ENCODE measurements at regions not wholly inside any gene's neighbourhood (a gene's known extent, or its start where the extent isn't known, plus 50 kb on each side); places are given as distances from the start of the nearest gene placed in this dataset.
A peak's percentile ranks its signal among the peaks of the same experiment; 100 is the strongest.

DNA sequence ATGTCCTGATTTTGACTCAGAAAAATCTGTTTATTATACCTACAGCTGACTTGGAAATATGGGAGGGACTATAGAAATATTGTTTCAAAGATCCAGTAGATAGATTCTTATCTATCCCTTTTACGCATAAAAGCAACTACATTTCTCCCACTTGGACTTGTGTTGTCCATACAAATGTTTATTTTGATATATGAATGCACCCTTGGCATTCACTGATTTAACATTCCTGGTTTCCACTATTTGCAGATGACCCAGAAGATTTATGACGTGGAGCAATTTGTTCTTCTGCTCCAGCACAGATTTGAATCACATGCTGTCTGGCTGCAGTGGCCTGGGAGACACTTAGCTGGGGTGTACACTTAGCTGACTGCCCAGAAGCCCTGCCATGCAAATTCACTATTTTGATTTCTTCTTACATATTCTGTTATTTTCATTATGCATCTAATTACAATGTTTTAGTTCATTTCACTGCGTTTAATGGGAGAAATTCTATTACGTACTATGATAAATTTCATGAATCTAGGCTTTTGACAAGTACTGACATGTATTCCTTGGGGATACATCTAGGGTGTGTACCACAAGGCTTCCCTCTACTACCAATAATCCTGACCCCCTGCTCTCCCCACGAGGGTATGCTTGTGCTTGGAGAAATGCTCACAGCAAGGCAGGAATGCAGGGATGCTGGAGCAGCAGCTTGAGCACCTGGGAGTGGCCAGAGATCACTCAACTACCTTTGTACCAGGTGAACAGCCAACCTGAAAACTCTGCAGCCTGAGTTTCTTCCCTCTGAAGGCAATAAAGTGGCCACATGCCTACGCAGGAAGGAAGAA lies 223.6 kb upstream of the TBL1XR1 start:
- FAIRE-seq: no peak

DNA sequence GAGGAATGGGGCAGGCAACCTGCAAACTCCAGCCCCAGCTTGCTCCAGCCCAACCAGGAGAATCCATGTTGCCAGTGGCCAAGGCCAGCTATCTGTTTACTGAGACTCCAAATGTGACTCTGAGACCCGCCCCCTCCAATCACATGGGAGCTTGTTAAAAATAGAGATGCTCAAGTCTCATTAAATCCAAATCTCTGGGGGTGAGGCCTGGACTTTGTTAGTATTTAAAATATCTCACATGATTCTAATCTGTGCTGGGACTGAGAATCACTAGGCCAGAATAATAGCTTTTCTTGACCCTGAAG lies 224.2 kb upstream of the TBL1XR1 start:
- DNase-seq (ENCODE audit: insufficient read length, low spot score) (no peak), FAIRE-seq (no peak)

More for the DNA sequence above, 223.6 kb upstream of the TBL1XR1 start:
- DNase-seq (ENCODE audit: insufficient read length, low spot score): no peak
- TF ChIP-seq TAF1 (IDR thresholded peaks at IDR 0.05; ENCODE audit: low read depth, low read length) (no peak), POU2F2 (IDR thresholded peaks at IDR 0.05; ENCODE audit: low read depth, low read length) (no peak), POLR2AphosphoS5 (IDR thresholded peaks at IDR 0.05; ENCODE audit: low read depth, low read length) (no peak), SPI1 (IDR thresholded peaks at IDR 0.05; ENCODE audit: low read depth, low read length) (no peak), PAX5 (IDR thresholded peaks at IDR 0.05; ENCODE audit: insufficient read depth, low read length, severe bottlenecking) (no peak), POLR2A (IDR thresholded peaks at IDR 0.05; ENCODE audit: low read depth, low read length) (no peak)

DNA sequence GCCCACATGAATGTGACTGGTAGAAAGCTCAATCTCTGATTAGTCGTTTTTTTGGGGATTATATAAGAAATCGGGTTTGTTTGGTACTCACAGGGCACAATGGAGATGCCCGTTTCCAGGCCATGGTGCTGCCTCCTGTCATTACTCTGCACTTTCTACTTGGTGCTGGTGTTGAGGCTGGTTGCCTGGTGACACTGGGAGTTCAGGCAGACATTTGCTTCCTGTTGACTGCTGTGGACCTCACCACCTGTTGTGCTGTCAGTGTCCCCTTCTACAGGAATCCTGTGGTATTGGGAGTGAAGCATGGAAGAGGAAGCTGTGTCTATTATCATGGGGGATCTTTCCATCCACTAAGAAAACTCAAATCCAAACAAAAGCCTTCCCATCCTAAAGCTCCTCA lies 227.2 kb upstream of the TBL1XR1 start:
- DNase-seq (ENCODE audit: insufficient read length, low spot score) (no peak), FAIRE-seq (no peak)
- TF ChIP-seq POLR2AphosphoS5 (IDR thresholded peaks at IDR 0.05; ENCODE audit: low read depth, low read length) (no peak), PAX5 (IDR thresholded peaks at IDR 0.05; ENCODE audit: insufficient read depth, low read length, severe bottlenecking) (no peak), SPI1 (IDR thresholded peaks at IDR 0.05; ENCODE audit: low read depth, low read length) (no peak), POU2F2 (IDR thresholded peaks at IDR 0.05; ENCODE audit: low read depth, low read length) (no peak), TAF1 (IDR thresholded peaks at IDR 0.05; ENCODE audit: low read depth, low read length) (no peak)

More for the DNA sequence above, 224.2 kb upstream of the TBL1XR1 start:
- TF ChIP-seq SPI1 (IDR thresholded peaks at IDR 0.05; ENCODE audit: low read depth, low read length) (no peak), PAX5 (IDR thresholded peaks at IDR 0.05; ENCODE audit: insufficient read depth, low read length, severe bottlenecking) (no peak), TAF1 (IDR thresholded peaks at IDR 0.05; ENCODE audit: low read depth, low read length) (no peak), POLR2A (IDR thresholded peaks at IDR 0.05; ENCODE audit: low read depth, low read length) (no peak), POLR2AphosphoS5 (IDR thresholded peaks at IDR 0.05; ENCODE audit: low read depth, low read length) (no peak), POU2F2 (IDR thresholded peaks at IDR 0.05; ENCODE audit: low read depth, low read length) (no peak)

DNA sequence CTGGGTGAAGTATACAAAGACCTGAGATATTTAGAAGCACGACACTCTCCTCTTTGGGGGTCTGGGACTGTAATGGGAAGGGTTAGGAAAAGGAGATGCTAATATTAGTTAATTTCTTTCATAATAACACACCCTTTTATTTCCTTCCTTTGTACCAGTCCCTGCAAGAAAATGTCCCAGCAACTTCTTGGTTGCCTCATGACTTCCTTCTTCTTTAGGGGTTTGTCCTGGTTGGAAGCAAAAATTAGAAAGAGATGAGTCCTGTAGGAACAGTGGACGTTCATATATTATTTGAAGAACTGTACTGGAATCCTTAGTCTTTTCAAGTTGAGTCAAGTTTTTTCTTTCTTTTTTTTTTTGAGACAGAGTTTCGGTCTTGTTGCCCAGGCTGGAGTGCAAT lies 227.8 kb upstream of the TBL1XR1 start:
- DNase-seq (ENCODE audit: insufficient read length, low spot score): no peak
- no peak for FAIRE-seq
- TF ChIP-seq POLR2A (IDR thresholded peaks at IDR 0.05; ENCODE audit: low read depth, low read length): no peak
- no peak for TF ChIP-seq TAF1 (IDR thresholded peaks at IDR 0.05; ENCODE audit: low read depth, low read length)
- no peak for TF ChIP-seq POU2F2 (IDR thresholded peaks at IDR 0.05; ENCODE audit: low read depth, low read length)
- TF ChIP-seq SPI1 (IDR thresholded peaks at IDR 0.05; ENCODE audit: low read depth, low read length): no peak
- TF ChIP-seq POLR2AphosphoS5 (IDR thresholded peaks at IDR 0.05; ENCODE audit: low read depth, low read length): no peak
- no peak for TF ChIP-seq PAX5 (IDR thresholded peaks at IDR 0.05; ENCODE audit: insufficient read depth, low read length, severe bottlenecking)

- DNase-seq (ENCODE audit: insufficient read length, low spot score): no peak
- no peak for FAIRE-seq
- no peak for TF ChIP-seq POU2F2 (IDR thresholded peaks at IDR 0.05; ENCODE audit: low read depth, low read length)
- TF ChIP-seq PAX5 (IDR thresholded peaks at IDR 0.05; ENCODE audit: insufficient read depth, low read length, severe bottlenecking): no peak
- TF ChIP-seq TAF1 (IDR thresholded peaks at IDR 0.05; ENCODE audit: low read depth, low read length): no peak
- no peak for TF ChIP-seq POLR2A (IDR thresholded peaks at IDR 0.05; ENCODE audit: low read depth, low read length)
- TF ChIP-seq SPI1 (IDR thresholded peaks at IDR 0.05; ENCODE audit: low read depth, low read length): no peak
Measured at GRCh38 chr3:177426106-177426877, 229.0 kb upstream of the TBL1XR1 start.

DNA sequence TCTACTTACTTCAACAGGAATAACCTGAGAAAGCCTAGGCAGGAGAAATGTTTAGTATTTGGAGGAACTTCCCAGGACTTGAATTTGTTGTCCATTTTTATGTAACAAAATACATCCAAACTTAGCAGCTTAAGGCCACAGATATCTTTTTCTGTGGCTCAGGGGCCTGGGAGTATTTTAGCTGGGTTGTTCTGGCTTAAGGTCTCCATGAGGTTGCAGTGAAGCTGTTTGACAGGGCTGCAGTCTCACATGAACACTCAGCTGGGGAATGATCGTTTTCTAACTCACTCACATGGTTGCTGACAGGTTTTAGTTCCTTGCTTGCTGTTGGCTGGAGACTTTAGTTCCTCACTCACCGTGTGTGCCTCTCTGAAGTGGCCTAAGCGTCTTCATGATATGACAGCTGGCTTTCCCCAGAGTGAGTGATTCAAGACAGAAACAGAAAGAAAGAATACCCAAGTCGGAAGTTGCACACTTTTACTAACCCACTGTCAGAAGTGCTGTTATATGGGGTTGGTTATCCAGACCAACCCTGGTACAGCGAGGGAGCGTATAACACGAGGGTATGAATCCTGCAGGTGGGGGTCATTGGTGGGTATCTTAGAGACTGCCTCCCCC lies 229.7 kb upstream of the TBL1XR1 start:
- no peak for DNase-seq (ENCODE audit: insufficient read length, low spot score)
- TF ChIP-seq POU2F2 (IDR thresholded peaks at IDR 0.05; ENCODE audit: low read depth, low read length) (no peak), TAF1 (IDR thresholded peaks at IDR 0.05; ENCODE audit: low read depth, low read length) (no peak), POLR2A (IDR thresholded peaks at IDR 0.05; ENCODE audit: low read depth, low read length) (no peak), PAX5 (IDR thresholded peaks at IDR 0.05; ENCODE audit: insufficient read depth, low read length, severe bottlenecking) (no peak), POLR2AphosphoS5 (IDR thresholded peaks at IDR 0.05; ENCODE audit: low read depth, low read length) (no peak), SPI1 (IDR thresholded peaks at IDR 0.05; ENCODE audit: low read depth, low read length) (peak; percentile 60)
- peak; percentile 74 for FAIRE-seq

- no peak for TF ChIP-seq TAF1 (IDR thresholded peaks at IDR 0.05; ENCODE audit: low read depth, low read length)
- TF ChIP-seq SPI1 (IDR thresholded peaks at IDR 0.05; ENCODE audit: low read depth, low read length): no peak
- no peak for TF ChIP-seq POLR2AphosphoS5 (IDR thresholded peaks at IDR 0.05; ENCODE audit: low read depth, low read length)
- no peak for TF ChIP-seq POU2F2 (IDR thresholded peaks at IDR 0.05; ENCODE audit: low read depth, low read length)
- TF ChIP-seq PAX5 (IDR thresholded peaks at IDR 0.05; ENCODE audit: insufficient read depth, low read length, severe bottlenecking): no peak
- no peak for TF ChIP-seq POLR2A (IDR thresholded peaks at IDR 0.05; ENCODE audit: low read depth, low read length)
- DNase-seq (ENCODE audit: insufficient read length, low spot score) (no peak), FAIRE-seq (no peak)
Measured at GRCh38 chr3:177427540-177427939, 230.3 kb upstream of the TBL1XR1 start.

- no peak for FAIRE-seq
- no peak for TF ChIP-seq PAX5 (IDR thresholded peaks at IDR 0.05; ENCODE audit: insufficient read depth, low read length, severe bottlenecking)
- TF ChIP-seq SPI1 (IDR thresholded peaks at IDR 0.05; ENCODE audit: low read depth, low read length): no peak
- TF ChIP-seq POU2F2 (IDR thresholded peaks at IDR 0.05; ENCODE audit: low read depth, low read length): no peak
- no peak for TF ChIP-seq TAF1 (IDR thresholded peaks at IDR 0.05; ENCODE audit: low read depth, low read length)
- no peak for TF ChIP-seq POLR2A (IDR thresholded peaks at IDR 0.05; ENCODE audit: low read depth, low read length)
- TF ChIP-seq POLR2AphosphoS5 (IDR thresholded peaks at IDR 0.05; ENCODE audit: low read depth, low read length): no peak
- DNase-seq (ENCODE audit: insufficient read length, low spot score): no peak
Measured at GRCh38 chr3:177429079-177429478, 231.8 kb upstream of the TBL1XR1 start.

GRCh38 chr3:177429771-177430170 lies 232.5 kb upstream of the TBL1XR1 start:
- no peak for FAIRE-seq
- DNase-seq (ENCODE audit: insufficient read length, low spot score): no peak
- TF ChIP-seq POU2F2 (IDR thresholded peaks at IDR 0.05; ENCODE audit: low read depth, low read length) (no peak), PAX5 (IDR thresholded peaks at IDR 0.05; ENCODE audit: insufficient read depth, low read length, severe bottlenecking) (no peak), TAF1 (IDR thresholded peaks at IDR 0.05; ENCODE audit: low read depth, low read length) (no peak), SPI1 (IDR thresholded peaks at IDR 0.05; ENCODE audit: low read depth, low read length) (no peak), POLR2AphosphoS5 (IDR thresholded peaks at IDR 0.05; ENCODE audit: low read depth, low read length) (no peak), POLR2A (IDR thresholded peaks at IDR 0.05; ENCODE audit: low read depth, low read length) (no peak)

All from GM12891 (cell line).